K562 (cell line): ENCODE measurements at regions not wholly inside any gene's neighbourhood (a gene's known extent, or its start where the extent isn't known, plus 50 kb on each side); places are given as distances from the start of the nearest gene placed in this dataset.

ENCODE experiments used
- ARID1B ChIP-seq: fragments of 450-650 bp; IDR thresholded peaks from 2 replicates; pipeline ENCODE4 v1.6.1; 2016; ENCODE audit warnings: antibody characterized with exemption, mild to moderate bottlenecking, inconsistent platforms
- GABPA ChIP-seq: fragments of 200-800 bp; sonication (Bioruptor generic); conservative IDR thresholded peaks from 2 replicates; pipeline ENCODE4 v1.6.1; 2016; ENCODE audit warnings: low read depth, missing genetic modification characterization, missing compliant biosample characterization
- GATAD2A ChIP-seq: fragments of 450-650 bp; IDR thresholded peaks from 2 replicates; pipeline ENCODE4 v1.6.1; 2017
- GTF2F1 ChIP-seq: IDR thresholded peaks from 2 replicates; pipeline ENCODE4 v1.6.1; 2011; ENCODE audit warnings: low read depth, low read length, improper control_type of control experiment
- HCFC1 ChIP-seq: IDR thresholded peaks from 2 replicates; pipeline ENCODE4 v1.6.1; 2012; ENCODE audit warnings: low read depth, low read length, improper control_type of control experiment
- IRF9 ChIP-seq: fragments of 450-650 bp; IDR thresholded peaks from 2 replicates; pipeline ENCODE4 v1.6.1; 2016; ENCODE audit warnings: missing biosample characterization, missing genetic modification characterization
- MEF2D ChIP-seq: conservative IDR thresholded peaks from 2 replicates; pipeline ENCODE4 v1.6.1; 2016; ENCODE audit warnings: low read depth, missing genetic modification characterization, missing compliant biosample characterization
- NR3C1 ChIP-seq: sonication (generic); formaldehyde crosslinking; IDR thresholded peaks from 2 replicates; pipeline ENCODE4 v1.8.1; 2022; ENCODE audit warnings: missing genetic modification reagents
- PHF20 ChIP-seq: fragments of 450-650 bp; IDR thresholded peaks from 2 replicates; pipeline ENCODE4 v1.6.1; 2018; ENCODE audit not compliant: partially characterized antibody
- POLR2B ChIP-seq: fragments of 450-650 bp; IDR thresholded peaks from 2 replicates; pipeline ENCODE4 v1.6.1; 2018; ENCODE audit warnings: low read depth; ENCODE audit not compliant: partially characterized antibody
- SAFB ChIP-seq: fragments of 200-400 bp; formaldehyde crosslinking; IDR thresholded peaks from 2 replicates; pipeline ENCODE4 v1.6.1; 2017; ENCODE audit warnings: low read depth, low read length, borderline replicate concordance
- SIX5 ChIP-seq, 2 experiments: IDR thresholded peaks; 2 replicates each; pipeline ENCODE4 v1.6.1; 2011; ENCODE audit warnings: low read length in 2 of 2, borderline replicate concordance in 1 of 2, low read depth in 1 of 2, mild to moderate bottlenecking in 1 of 2, moderate library complexity in 1 of 2; ENCODE audit not compliant: insufficient read depth in 1 of 2
- SPI1 ChIP-seq: IDR thresholded peaks from 2 replicates; pipeline ENCODE4 v1.6.1; 2011; ENCODE audit warnings: low read depth, low read length, control low read depth, borderline replicate concordance
- TAF9B ChIP-seq: fragments of 450-650 bp; IDR thresholded peaks from 2 replicates; pipeline ENCODE4 v1.6.1; 2018; ENCODE audit warnings: mild to moderate bottlenecking; ENCODE audit not compliant: partially characterized antibody
- TCF15 ChIP-seq: fragments of 250-450 bp; sonication (Bioruptor Pico); IDR thresholded peaks from 2 replicates; pipeline ENCODE4 v1.8.0; 2022; ENCODE audit warnings: moderate library complexity, mild to moderate bottlenecking, inconsistent platforms
- TCF3 ChIP-seq: sonication (generic); formaldehyde crosslinking; IDR thresholded peaks from 2 replicates; pipeline ENCODE4 v1.4.0; 2020; ENCODE audit warnings: mild to moderate bottlenecking, missing genetic modification reagents
- THAP7 ChIP-seq: fragments of 250-450 bp; sonication (Bioruptor Pico); IDR thresholded peaks from 2 replicates; pipeline ENCODE4 v1.5.0; 2021
- ZBTB5 ChIP-seq: fragments of 450-650 bp; IDR thresholded peaks from 2 replicates; pipeline ENCODE4 v1.6.1; 2017; ENCODE audit warnings: antibody characterized with exemption
- ZFP1 ChIP-seq: fragments of 450-650 bp; formaldehyde crosslinking; IDR thresholded peaks from 2 replicates; pipeline ENCODE4 v1.4.0; 2020; ENCODE audit warnings: mild to moderate bottlenecking, mixed read lengths
- ZNF121 ChIP-seq: sonication (generic); formaldehyde crosslinking; conservative IDR thresholded peaks from 2 replicates; pipeline ENCODE4 v1.8.0; 2022; ENCODE audit warnings: missing genetic modification reagents
- ZNF134 ChIP-seq: fragments of 250-450 bp; sonication (Bioruptor Pico); conservative IDR thresholded peaks from 2 replicates; pipeline ENCODE4 v1.4.0; 2020
- ZNF507 ChIP-seq: conservative IDR thresholded peaks from 2 replicates; pipeline ENCODE4 v1.6.1; 2017; ENCODE audit warnings: missing genetic modification characterization, missing compliant biosample characterization
- ZNF57 ChIP-seq: fragments of 450-650 bp; formaldehyde crosslinking; IDR thresholded peaks from 2 replicates; pipeline ENCODE4 v1.4.0; 2020; ENCODE audit warnings: mild to moderate bottlenecking, moderate library complexity
- ZNF639 ChIP-seq, 2 experiments: fragments of 200-800 bp in 1 of 2; sonication (Bioruptor generic) in 1 of 2; sonication (generic) in 1 of 2; formaldehyde crosslinking in 1 of 2; IDR thresholded peaks in 1 of 2; conservative IDR thresholded peaks in 1 of 2; 2 replicates each; pipeline versions ENCODE4 v1.5.0 to v1.6.1; 2016 to 2020; ENCODE audit warnings: missing compliant biosample characterization in 1 of 2, missing genetic modification characterization in 1 of 2, missing genetic modification reagents in 1 of 2

- TF ChIP-seq ZBTB5, result no peak
- no peak for TF ChIP-seq SPI1
- no peak for TF ChIP-seq SIX5 (IDR thresholded peaks at IDR 0.05; ENCODE audit: borderline replicate concordance in 1 of 2, insufficient read depth in 1 of 2, low read depth in 1 of 2, low read length in 2 of 2)
- no peak for TF ChIP-seq GTF2F1
- no peak for TF ChIP-seq TCF15 (CRISPR knock-in tag)
- TF ChIP-seq MEF2D (tag), result no peak
- no peak for TF ChIP-seq PHF20
- TF ChIP-seq ZNF639 (CRISPR knock-in tag; conservative IDR thresholded peaks at IDR 0.05 in 1 of 2, IDR thresholded peaks at IDR 0.05 in 1 of 2), result no peak
- TF ChIP-seq ZFP1 (CRISPR knock-in tag), result no peak
- TF ChIP-seq ARID1B, result no peak; the same call in 1 of the 2 replicates
- no peak for TF ChIP-seq TAF9B
- TF ChIP-seq THAP7 (CRISPR knock-in tag), result no peak
- no peak for TF ChIP-seq SAFB
- no peak for TF ChIP-seq ZNF57 (CRISPR knock-in tag)
- TF ChIP-seq TCF3 (CRISPR knock-in tag), result no peak
- no peak for TF ChIP-seq GATAD2A
- TF ChIP-seq NR3C1 (CRISPR knock-in tag), result no peak
- no peak for TF ChIP-seq GABPA (tag)
- no peak for TF ChIP-seq IRF9 (tag)
- no peak for TF ChIP-seq POLR2B
- TF ChIP-seq ZNF121 (CRISPR knock-in tag), result no peak
- TF ChIP-seq ZNF507 (tag), result no peak
- TF ChIP-seq HCFC1, result no peak
- TF ChIP-seq ZNF134 (CRISPR knock-in tag), result peak; percentile 50; the same call in 1 of the 2 replicates
Observed at GRCh38 chr16:85541980-85542900, 70.9 kb upstream of the GSE1 start (continued).
